MCF 10A (cell line): ENCODE measurements at regions not wholly inside any gene's neighbourhood (a gene's known extent, or its start where the extent isn't known, plus 50 kb on each side); places are given as distances from the start of the nearest gene placed in this dataset.
A peak's percentile ranks its signal among the peaks of the same experiment; 100 is the strongest.

Experiments
- BruUV-seq: library from RNA; stranded (reverse); fragments of 400-500 nt; replicated peaks from 2 replicates; lab custom pipeline; 2021; lab: Mats Ljungman, UMichigan
- CTCF ChIA-PET: fragments of 300-600 bp; sonication (Branson Sonifier 250); formaldehyde crosslinking; extraction: SDS; loops from one replicate; lab custom pipeline; 2021; ENCODE audit warnings: antibody characterized with exemption, inconsistent platforms; lab: Yijun Ruan, JAX
- POLR2A ChIA-PET: fragments of 300-600, 350-650 bp; sonication (Branson Sonifier 250); formaldehyde crosslinking; extraction: SDS; loops from one replicate; lab custom pipeline; 2020; ENCODE audit warnings: antibody characterized with exemption, inconsistent platforms; lab: Yijun Ruan, JAX
- DNase-seq: peaks from one replicate; pipeline ENCODE4 v3.0.0-alpha.2; 2018; ENCODE audit not compliant: unreplicated experiment
- H3K27ac Mint-ChIP-seq: one replicate; pipeline ENCODE4 v1.8.0; 2022; ENCODE audit warnings: mild to moderate bottlenecking, low read depth, mixed read lengths; ENCODE audit not compliant: unreplicated experiment
- H3K27me3 Mint-ChIP-seq: one replicate; pipeline ENCODE4 v1.8.0; 2022; ENCODE audit warnings: mixed read lengths; ENCODE audit not compliant: insufficient read depth, unreplicated experiment
- H3K36me3 Mint-ChIP-seq: one replicate; pipeline ENCODE4 v1.8.0; 2022; ENCODE audit warnings: mild to moderate bottlenecking, moderate library complexity, mixed read lengths; ENCODE audit not compliant: insufficient read depth, unreplicated experiment
- H3K4me1 Mint-ChIP-seq: one replicate; pipeline ENCODE4 v1.8.0; 2022; ENCODE audit warnings: mixed read lengths; ENCODE audit not compliant: insufficient read depth, unreplicated experiment
- H3K4me3 Mint-ChIP-seq: one replicate; pipeline ENCODE4 v1.8.0; 2022; ENCODE audit warnings: mild to moderate bottlenecking, moderate library complexity, mixed read lengths; ENCODE audit not compliant: unreplicated experiment
- H3K9me3 Mint-ChIP-seq: one replicate; pipeline ENCODE4 v1.8.0; 2022; ENCODE audit warnings: mixed read lengths; ENCODE audit not compliant: unreplicated experiment
- intact Hi-C: fragments of 100-400 bp; cut with micrococcal nuclease; formaldehyde crosslinking; loops from 2 replicates; pipeline ENCODE4 v1.14.1; 2022
- TF ChIP-seq, protein P1 (sequence below): fragments of 200-600 bp; IDR thresholded peaks from one replicate; pipeline ENCODE4 v1.8.0; 2022; ENCODE audit warnings: antibody characterized with exemption, mild to moderate bottlenecking; ENCODE audit not compliant: unreplicated experiment

DNA sequence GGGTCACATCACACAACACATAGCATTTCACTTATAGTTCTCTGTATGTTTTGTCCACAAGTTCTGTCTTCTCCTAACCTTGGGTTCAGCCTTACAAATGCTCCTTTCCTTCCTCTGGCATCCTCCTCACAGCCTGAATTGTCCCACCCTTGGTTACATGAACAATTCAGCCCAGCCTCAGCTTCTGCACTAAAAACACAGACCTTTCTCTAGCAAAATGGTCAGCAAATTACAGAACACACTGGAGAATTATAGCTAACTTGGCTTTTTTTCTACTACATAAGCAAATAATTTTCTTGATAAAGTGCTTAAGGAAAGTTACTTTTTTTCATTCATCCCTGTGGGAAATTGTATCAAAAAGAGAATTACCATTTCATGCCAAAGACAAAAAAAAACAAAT, 94.8 kb upstream of the COL5A2 start:
- POLR2A ChIA-PET: interaction anchor here (0.7 to 1.9 kb wide), 4 partner anchors 10 to 74 kb away, joined by 3 to 7 read pairs (median 5); no protein-coding TSS in a partner anchor
- TF ChIP-seq, protein P1, sequence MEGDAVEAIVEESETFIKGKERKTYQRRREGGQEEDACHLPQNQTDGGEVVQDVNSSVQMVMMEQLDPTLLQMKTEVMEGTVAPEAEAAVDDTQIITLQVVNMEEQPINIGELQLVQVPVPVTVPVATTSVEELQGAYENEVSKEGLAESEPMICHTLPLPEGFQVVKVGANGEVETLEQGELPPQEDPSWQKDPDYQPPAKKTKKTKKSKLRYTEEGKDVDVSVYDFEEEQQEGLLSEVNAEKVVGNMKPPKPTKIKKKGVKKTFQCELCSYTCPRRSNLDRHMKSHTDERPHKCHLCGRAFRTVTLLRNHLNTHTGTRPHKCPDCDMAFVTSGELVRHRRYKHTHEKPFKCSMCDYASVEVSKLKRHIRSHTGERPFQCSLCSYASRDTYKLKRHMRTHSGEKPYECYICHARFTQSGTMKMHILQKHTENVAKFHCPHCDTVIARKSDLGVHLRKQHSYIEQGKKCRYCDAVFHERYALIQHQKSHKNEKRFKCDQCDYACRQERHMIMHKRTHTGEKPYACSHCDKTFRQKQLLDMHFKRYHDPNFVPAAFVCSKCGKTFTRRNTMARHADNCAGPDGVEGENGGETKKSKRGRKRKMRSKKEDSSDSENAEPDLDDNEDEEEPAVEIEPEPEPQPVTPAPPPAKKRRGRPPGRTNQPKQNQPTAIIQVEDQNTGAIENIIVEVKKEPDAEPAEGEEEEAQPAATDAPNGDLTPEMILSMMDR: no peak
- H3K4me3 Mint-ChIP-seq: no peak overlapping the region
- H3K9me3 Mint-ChIP-seq: no peaks in the 10 kb centered on the region
- H3K36me3 Mint-ChIP-seq: no peaks in the 10 kb centered on the region
- CTCF ChIA-PET: interaction anchor here (0.5 to 1.4 kb wide), 4 partner anchors 13 to 124 kb away, joined by 3 to 4 read pairs (median 4); no protein-coding TSS in a partner anchor
- H3K4me1 Mint-ChIP-seq: peaks cover 9% of the 10 kb centered on the region
- peak overlapping the region; percentile 76 for H3K27ac Mint-ChIP-seq
- intact Hi-C loops: no loop called here
- DNase-seq: no peak
- no peaks in the 10 kb centered on the region for H3K27me3 Mint-ChIP-seq
- no TSS peak for BruUV-seq

DNA sequence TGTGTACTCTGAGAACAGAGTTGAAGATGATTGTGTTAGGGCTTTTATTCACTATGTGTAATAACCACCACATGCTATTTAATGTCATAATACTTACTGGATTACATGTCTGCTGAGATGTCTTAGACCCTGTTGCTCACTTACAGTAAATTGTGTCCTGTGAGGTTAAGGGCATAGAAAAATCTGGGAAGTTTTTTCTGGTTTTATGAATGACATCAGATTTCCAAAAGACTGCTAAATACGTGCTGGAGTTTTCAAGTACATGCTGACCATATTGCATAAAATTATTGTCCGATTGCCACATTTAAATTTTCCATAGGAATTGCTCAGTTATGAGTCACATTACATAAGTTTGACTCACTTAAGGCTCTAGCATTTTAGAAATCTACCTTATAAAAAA, 96.7 kb upstream of the COL5A2 start:
- BruUV-seq: no TSS peak
- Mint-ChIP-seq H3K4me3 (peak overlapping the region; percentile 55), H3K27me3 (no peaks in the 10 kb centered on the region), H3K4me1 (peaks cover 9% of the 10 kb centered on the region), H3K36me3 (no peaks in the 10 kb centered on the region), H3K9me3 (no peaks in the 10 kb centered on the region), H3K27ac (peak overlapping the region; percentile 90)
- intact Hi-C loops: loop anchor here (2.0 kb wide), 1 partner anchor 39 kb away; no protein-coding TSS in a partner anchor
- DNase-seq: peak; percentile 88
- ChIA-PET CTCF (no interaction called here), POLR2A (interaction anchor here (0.7 to 0.8 kb wide), 2 partner anchors 10 to 117 kb away, joined by 3 read pairs; no protein-coding TSS in a partner anchor)
- TF ChIP-seq, protein P1: no peak

DNA sequence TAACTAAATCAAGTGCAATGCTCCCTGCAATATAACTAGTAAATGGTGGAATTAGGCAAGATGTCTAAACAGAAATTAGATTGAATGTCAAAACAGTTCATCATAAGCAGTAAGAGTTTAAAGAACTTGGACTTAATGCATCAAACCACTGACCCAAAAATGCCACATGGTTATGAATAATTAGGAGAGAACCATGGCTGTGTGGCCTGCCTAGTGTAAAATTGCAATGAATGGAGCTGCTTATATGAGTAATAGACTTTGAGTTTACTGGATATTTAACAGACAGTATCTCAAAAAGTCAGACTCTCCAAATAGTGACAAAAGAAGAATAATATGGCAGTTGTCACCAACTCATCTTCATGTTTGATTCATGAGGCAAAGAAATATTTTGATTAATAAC, 101.6 kb upstream of the COL5A2 start:
- Mint-ChIP-seq H3K4me3 (no peak overlapping the region), H3K9me3 (peaks cover 8% of the 10 kb centered on the region), H3K36me3 (no peaks in the 10 kb centered on the region), H3K4me1 (peaks cover 19% of the 10 kb centered on the region), H3K27me3 (no peaks in the 10 kb centered on the region), H3K27ac (no peak overlapping the region)
- ChIA-PET POLR2A (no interaction called here), CTCF (no interaction called here)
- intact Hi-C loops: no loop called here
- no peak for DNase-seq
- TF ChIP-seq, protein P1: no peak
- no TSS peak for BruUV-seq

DNA sequence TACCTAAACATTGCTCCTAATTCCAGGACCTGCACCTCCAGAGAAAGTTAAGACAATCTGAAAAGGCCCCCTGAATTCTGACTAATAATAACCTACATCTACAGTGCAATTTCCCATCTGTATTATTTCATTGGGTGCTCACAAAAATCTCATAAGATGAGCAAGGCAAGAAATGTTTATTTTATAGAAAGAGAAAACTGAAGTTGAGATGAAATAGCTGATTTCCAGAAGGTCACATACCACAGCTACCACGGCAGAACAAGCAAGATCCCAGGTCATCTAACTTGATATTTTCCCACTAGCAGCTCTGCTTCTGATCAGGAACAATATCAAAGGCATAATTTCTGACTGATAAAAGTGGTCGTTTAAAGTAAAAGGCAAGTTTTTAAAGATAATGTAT, 105.8 kb upstream of the COL5A2 start:
- Mint-ChIP-seq H3K27ac (peak overlapping the region; percentile 87), H3K9me3 (peaks cover 12% of the 10 kb centered on the region), H3K4me3 (no peak overlapping the region), H3K27me3 (no peaks in the 10 kb centered on the region), H3K36me3 (peaks cover 6% of the 10 kb centered on the region), H3K4me1 (peaks cover 33% of the 10 kb centered on the region)
- TF ChIP-seq, protein P1: no peak
- CTCF ChIA-PET: interaction anchor here (0.6 to 3.8 kb wide), 4 partner anchors 47 to 168 kb away, joined by 3 to 51 read pairs (median 18); no protein-coding TSS in a partner anchor
- no TSS peak for BruUV-seq
- POLR2A ChIA-PET: interaction anchor here (0.6 to 1.4 kb wide), 4 partner anchors 31 to 170 kb away, joined by 3 read pairs; no protein-coding TSS in a partner anchor
- intact Hi-C loops: loop anchor here (5.0 kb wide), 1 partner anchor 62 kb away; no protein-coding TSS in a partner anchor
- no peak for DNase-seq
